ENCODE measurements at regions not wholly inside any gene's neighbourhood (a gene's known extent, or its start where the extent isn't known, plus 50 kb on each side); places are given as distances from the start of the nearest gene placed in this dataset.

GRCh38 chr20:60600036-60600435 is 641.8 kb downstream of the CDH26 start:
- TF ChIP-seq, protein P1, sequence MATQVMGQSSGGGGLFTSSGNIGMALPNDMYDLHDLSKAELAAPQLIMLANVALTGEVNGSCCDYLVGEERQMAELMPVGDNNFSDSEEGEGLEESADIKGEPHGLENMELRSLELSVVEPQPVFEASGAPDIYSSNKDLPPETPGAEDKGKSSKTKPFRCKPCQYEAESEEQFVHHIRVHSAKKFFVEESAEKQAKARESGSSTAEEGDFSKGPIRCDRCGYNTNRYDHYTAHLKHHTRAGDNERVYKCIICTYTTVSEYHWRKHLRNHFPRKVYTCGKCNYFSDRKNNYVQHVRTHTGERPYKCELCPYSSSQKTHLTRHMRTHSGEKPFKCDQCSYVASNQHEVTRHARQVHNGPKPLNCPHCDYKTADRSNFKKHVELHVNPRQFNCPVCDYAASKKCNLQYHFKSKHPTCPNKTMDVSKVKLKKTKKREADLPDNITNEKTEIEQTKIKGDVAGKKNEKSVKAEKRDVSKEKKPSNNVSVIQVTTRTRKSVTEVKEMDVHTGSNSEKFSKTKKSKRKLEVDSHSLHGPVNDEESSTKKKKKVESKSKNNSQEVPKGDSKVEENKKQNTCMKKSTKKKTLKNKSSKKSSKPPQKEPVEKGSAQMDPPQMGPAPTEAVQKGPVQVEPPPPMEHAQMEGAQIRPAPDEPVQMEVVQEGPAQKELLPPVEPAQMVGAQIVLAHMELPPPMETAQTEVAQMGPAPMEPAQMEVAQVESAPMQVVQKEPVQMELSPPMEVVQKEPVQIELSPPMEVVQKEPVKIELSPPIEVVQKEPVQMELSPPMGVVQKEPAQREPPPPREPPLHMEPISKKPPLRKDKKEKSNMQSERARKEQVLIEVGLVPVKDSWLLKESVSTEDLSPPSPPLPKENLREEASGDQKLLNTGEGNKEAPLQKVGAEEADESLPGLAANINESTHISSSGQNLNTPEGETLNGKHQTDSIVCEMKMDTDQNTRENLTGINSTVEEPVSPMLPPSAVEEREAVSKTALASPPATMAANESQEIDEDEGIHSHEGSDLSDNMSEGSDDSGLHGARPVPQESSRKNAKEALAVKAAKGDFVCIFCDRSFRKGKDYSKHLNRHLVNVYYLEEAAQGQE (IDR thresholded peaks at IDR 0.05; ENCODE audit: insufficient read depth in 1 of 2, low read depth in 2 of 2, low read length in 1 of 2): no peak
- no peak for TF ChIP-seq SIN3A (IDR thresholded peaks at IDR 0.05; ENCODE audit: borderline replicate concordance, insufficient read depth, low read depth, low read length)
- no peak for TF ChIP-seq POLR2AphosphoS5 (IDR thresholded peaks at IDR 0.05; ENCODE audit: low read depth, low read length)
- TF ChIP-seq TCF7L2 (IDR thresholded peaks at IDR 0.05; ENCODE audit: low read depth, low read length): no peak
- no peak for TF ChIP-seq CTCF (IDR thresholded peaks at IDR 0.05)
- Histone ChIP-seq H3K36me3 (ENCODE audit: control insufficient read depth, insufficient read depth, low read length) (no peaks in the 10 kb centered on the region), H3K9me3 (ENCODE audit: control insufficient read depth, insufficient read depth, low read depth, low read length) (no peaks in the 10 kb centered on the region), H3K27me3 (ENCODE audit: control insufficient read depth, insufficient read depth, low read length) (no peaks in the 10 kb centered on the region), H3K4me1 (ENCODE audit: control insufficient read depth, insufficient read depth, low read length) (no peaks in the 10 kb centered on the region), H3K4me3 (ENCODE audit: low read depth in 2 of 2, low read length in 2 of 2) (no peak overlapping the region), H3K27ac (ENCODE audit: low read length) (no peak overlapping the region)
- no TSS peak for BruUV-seq (replicated peaks)
- in situ Hi-C loops (cut with HindIII; ENCODE audit: low pct_unique_long_range_greater_than_20kb, low sequenced_read_pairs) (no loop called here), intact Hi-C loops (cut with micrococcal nuclease; ENCODE audit: unreplicated experiment) (no loop called here)
- DNase-seq (ENCODE audit: low read depth, low spot score) (no peak), ATAC-seq (no peak)
- ChIA-PET POLR2A (no interaction called here), CTCF (no interaction called here)

DNA sequence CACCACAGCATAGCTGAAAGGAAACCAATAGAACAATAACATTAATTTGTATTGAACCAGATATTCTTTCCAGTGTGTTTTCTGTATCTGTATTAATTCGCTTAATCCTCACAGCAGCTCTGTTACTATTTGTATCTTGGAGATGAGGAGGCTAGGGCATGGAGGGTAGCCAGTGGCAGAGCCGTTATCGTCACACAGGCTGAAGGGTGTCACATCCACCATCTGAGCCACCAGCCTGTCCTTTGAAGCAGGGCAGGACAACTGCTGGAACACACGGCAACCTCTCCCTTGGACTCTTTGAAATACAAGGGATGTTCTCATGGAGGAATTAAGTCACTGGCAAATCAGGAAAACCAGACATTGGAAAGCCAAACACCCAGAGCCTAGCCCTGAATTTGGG is 628.0 kb upstream of the CDH4 start:
- no peak overlapping the region for H3K27ac ChIP-seq (ENCODE audit: low read length)
- ATAC-seq (no peak), DNase-seq (ENCODE audit: low read depth, low spot score) (no peak)
- CTCF ChIA-PET: no interaction called here
- no peaks in the 10 kb centered on the region for H3K27me3 ChIP-seq (ENCODE audit: control insufficient read depth, insufficient read depth, low read length)
- intact Hi-C loops (cut with micrococcal nuclease; ENCODE audit: unreplicated experiment) (no loop called here), in situ Hi-C loops (cut with HindIII; ENCODE audit: low pct_unique_long_range_greater_than_20kb, low sequenced_read_pairs) (no loop called here)
- H3K36me3 ChIP-seq (ENCODE audit: control insufficient read depth, insufficient read depth, low read length): no peaks in the 10 kb centered on the region
- TF ChIP-seq, protein P1 (IDR thresholded peaks at IDR 0.05; ENCODE audit: insufficient read depth in 1 of 2, low read depth in 2 of 2, low read length in 1 of 2): no peak
- no peak for TF ChIP-seq POLR2AphosphoS5 (IDR thresholded peaks at IDR 0.05; ENCODE audit: low read depth, low read length)
- TF ChIP-seq CTCF (IDR thresholded peaks at IDR 0.05): no peak
- TF ChIP-seq SIN3A (IDR thresholded peaks at IDR 0.05; ENCODE audit: borderline replicate concordance, insufficient read depth, low read depth, low read length): no peak
- TF ChIP-seq TCF7L2 (IDR thresholded peaks at IDR 0.05; ENCODE audit: low read depth, low read length): no peak
- POLR2A ChIA-PET: no interaction called here
- no peaks in the 10 kb centered on the region for H3K4me1 ChIP-seq (ENCODE audit: control insufficient read depth, insufficient read depth, low read length)
- H3K9me3 ChIP-seq (ENCODE audit: control insufficient read depth, insufficient read depth, low read depth, low read length): no peaks in the 10 kb centered on the region
- no peak overlapping the region for H3K4me3 ChIP-seq (ENCODE audit: low read depth in 2 of 2, low read length in 2 of 2)
- no TSS peak for BruUV-seq (replicated peaks)

Data from Panc1 (cell line).